Heart left ventricle (tissue), 16 donors: ENCODE measurements at regions not wholly inside any gene's neighbourhood (a gene's known extent, or its start where the extent isn't known, plus 50 kb on each side); places are given as distances from the start of the nearest gene placed in this dataset.

Experiments used
- ATAC-seq, 4 donors: fragments of 200-7000 bp; cut with Tn5 transposase; one replicate each; pipeline ENCODE4 v1.9.1; 2020 to 2022; ENCODE audit warnings: moderate library complexity in 4 of 4, mild to moderate bottlenecking in 3 of 4, moderate number of reproducible peaks in 1 of 4
- DNase-seq, 5 donors: peaks; one replicate each; pipeline ENCODE4 v3.0.0-alpha.2; 2020
- H3K27ac ChIP-seq, 12 donors: fragments of 200-600 bp; sonication (generic) in 4 of 12; one replicate each; pipeline versions ENCODE4 v1.5.0 to v1.8.0; 2016 to 2022; ENCODE audit warnings: mild to moderate bottlenecking in 2 of 12
- H3K27me3 ChIP-seq, 9 donors: fragments of 200-600 bp; sonication (generic) in 2 of 9; one replicate each; pipeline versions ENCODE4 v1.5.1 to v1.8.0; 2016 to 2022; ENCODE audit warnings: mild to moderate bottlenecking in 3 of 9
- H3K36me3 ChIP-seq, 9 donors: fragments of 200-600 bp; sonication (generic) in 2 of 9; one replicate each; pipeline versions ENCODE4 v1.5.0 to v1.8.0; 2018 to 2022; ENCODE audit warnings: mild to moderate bottlenecking in 2 of 9
- H3K4me1 ChIP-seq, 12 donors: fragments of 200-600 bp; sonication (generic) in 4 of 12; one replicate each; pipeline versions ENCODE4 v1.5.0 to v1.8.0; 2016 to 2022; ENCODE audit warnings: mild to moderate bottlenecking in 3 of 12
- H3K4me3 ChIP-seq, 12 donors: fragments of 200-600 bp; sonication (generic) in 4 of 12; one replicate each; pipeline versions ENCODE4 v1.5.0 to v1.8.0; 2017 to 2022; ENCODE audit warnings: mild to moderate bottlenecking in 9 of 12, moderate library complexity in 4 of 12
- H3K9me3 ChIP-seq, 12 donors: fragments of 200-600 bp; sonication (generic) in 4 of 12; one replicate each; pipeline versions ENCODE4 v1.5.0 to v1.8.0; 2016 to 2022; ENCODE audit warnings: mild to moderate bottlenecking in 1 of 12
- CTCF ChIP-seq, 12 donors: fragments of 200-600 bp; sonication (generic) in 4 of 12; IDR thresholded peaks; one replicate each; pipeline versions ENCODE4 v1.5.0 to v1.8.0; 2018 to 2022; ENCODE audit warnings: antibody characterized with exemption in 12 of 12, mild to moderate bottlenecking in 5 of 12
- POLR2A ChIP-seq, 2 donors: fragments of 450-650 bp; IDR thresholded peaks; one replicate each; pipeline ENCODE4 v1.6.1; 2017; ENCODE audit warnings: antibody characterized with exemption in 2 of 2, mild to moderate bottlenecking in 2 of 2, moderate library complexity in 2 of 2
- WGBS, 4 donors: extraction: QIAGEN DNeasy Blood & Tissue Kit in 2 of 4; methylation state at CpG; one replicate each; pipeline versions ENCODE4 v1.1.5 to v1.1.7; 2013 to 2018; 5-methylcytosine and 5-hydroxymethylcytosine counted together
- intact Hi-C, 10 donors: fragments of 100-400 bp; cut with DNase I; formaldehyde crosslinking; loops; one replicate each; pipeline versions ENCODE4 v1.11.1 to v1.14.2; 2022
- donor health status: ischemic (EF 13 %, LVEDD 7.1; RV severe dilation, severe dysfunction).
- donor health status: healthy with polysubstance abuse.
- donor health status: DM: no; HTN: yes; CAD: no.
- donor health status: DM: no; HTN: no; CAD: no.
- donor health status: ischemic (EF 25% LVEDD 6.9; RV normal size, moderate dysfunction).
- donor health status: ischemic (EF 25% LVEDD 5.7; RV mildly dilated, moderate dysfunction).
- donor health status: healthy.
- donor health status: DM: yes; HTN: yes; CAD: no.
- donor health status: ischemic (EF 35%, LVEDD 5.7; RV mildly dilated, moderate dysfunction).
- donor health status: nonischemic (EF 11% LVEDD 7.7; RV severe dilation, severe dysfunction).
- donor health status: DM: yes; HTN: yes; CAD: no.
- donor health status: PGD.
- donor health status: ischemic (EF 29% LVEDD 5.4; RV normal size, mild dysfunction).
- donor health status: nonischemic (EF 23%, LVEDD 6.1; RV moderate dilation, normal function).

DNA sequence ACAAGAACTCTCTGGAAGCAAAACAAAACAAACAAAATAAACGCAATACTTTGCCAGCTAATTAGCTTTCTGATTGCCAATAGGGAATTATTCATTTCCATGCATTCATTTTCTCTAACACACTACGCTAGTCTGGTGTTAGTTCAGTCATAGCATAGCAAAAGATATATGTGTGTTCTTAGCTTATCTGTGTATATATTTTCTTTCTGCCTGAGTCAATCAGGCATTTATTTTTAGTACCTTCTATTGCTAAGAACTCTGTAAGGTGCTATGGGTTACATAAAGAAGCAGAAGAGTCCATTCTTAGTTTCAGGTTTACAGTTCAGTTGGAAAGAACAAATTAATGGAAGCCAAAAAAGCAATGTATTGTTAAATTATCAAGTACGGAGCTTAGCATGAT is 490.9 kb downstream of the KLF5 start:
- 44 to 67% (median 51%) methylated on average over 3 of the region's 3 CpGs for WGBS, 4 donors
- no peaks in the 10 kb centered on the region for H3K27me3 ChIP-seq
- no peaks in the 10 kb centered on the region for H3K36me3 ChIP-seq
- H3K9me3 ChIP-seq, result peaks cover 0 to 10% (median 0%) of the 10 kb centered on the region in 12 donors
- H3K4me1 ChIP-seq, result no peaks in the 10 kb centered on the region
- TF ChIP-seq CTCF (IDR thresholded peaks at IDR 0.05) (no peak), POLR2A (IDR thresholded peaks at IDR 0.05) (no peak)
- H3K27ac ChIP-seq, result no peak overlapping the region
- intact Hi-C loops, result loop anchor here in 1 of 10 donors (2.0 kb wide), 1 partner anchor 43 kb away; no protein-coding TSS in a partner anchor
- no peak overlapping the region for H3K4me3 ChIP-seq
- ATAC-seq (no peak), DNase-seq (no peak)

GRCh38 chr13:73548449-73548848 is 489.6 kb downstream of the KLF5 start:
- ATAC-seq (no peak), DNase-seq (no peak)
- intact Hi-C loops, result loop anchor here in 1 of 10 donors (2.0 kb wide), 1 partner anchor 42 kb away; no protein-coding TSS in a partner anchor
- TF ChIP-seq CTCF (IDR thresholded peaks at IDR 0.05) (no peak), POLR2A (IDR thresholded peaks at IDR 0.05) (no peak)
- H3K9me3 ChIP-seq, result no peaks in the 10 kb centered on the region
- no peaks in the 10 kb centered on the region for H3K27me3 ChIP-seq
- H3K4me1 ChIP-seq, result no peaks in the 10 kb centered on the region
- H3K36me3 ChIP-seq, result no peaks in the 10 kb centered on the region
- no peak overlapping the region for H3K27ac ChIP-seq
- 73 to 85% (median 81%) methylated on average over 2 of the region's 2 CpGs for WGBS, 4 donors
- H3K4me3 ChIP-seq, result no peak overlapping the region

DNA sequence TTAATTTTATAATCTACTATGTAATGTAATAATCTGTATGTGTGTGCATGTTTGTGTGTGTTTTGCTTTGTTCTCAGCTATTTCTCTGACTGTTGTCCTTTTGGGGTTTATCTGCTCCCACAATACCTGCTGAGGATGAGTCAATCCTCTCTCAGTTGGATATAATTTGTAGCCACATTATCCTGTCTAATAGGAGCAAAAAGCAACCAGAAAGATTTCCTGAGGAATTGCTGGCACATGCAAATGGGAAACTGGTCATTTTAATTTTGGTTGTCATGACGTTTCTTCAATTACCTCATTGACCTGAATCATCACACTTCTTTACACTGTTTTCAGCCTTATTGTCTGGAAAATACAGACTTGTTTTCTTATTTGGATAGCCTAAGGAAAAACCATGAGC is 488.4 kb downstream of the KLF5 start:
- TF ChIP-seq CTCF (IDR thresholded peaks at IDR 0.05) (no peak), POLR2A (IDR thresholded peaks at IDR 0.05) (no peak)
- DNase-seq (no peak), ATAC-seq (no peak)
- no peaks in the 10 kb centered on the region for H3K27me3 ChIP-seq
- WGBS, 4 donors, result 53 to 65% (median 56%) methylated on average over 1 of the region's 1 CpG
- no peak overlapping the region for H3K4me3 ChIP-seq
- intact Hi-C loops, result no loop called here
- H3K4me1 ChIP-seq, result no peaks in the 10 kb centered on the region
- H3K27ac ChIP-seq, result no peak overlapping the region
- H3K9me3 ChIP-seq, result no peaks in the 10 kb centered on the region
- H3K36me3 ChIP-seq, result no peaks in the 10 kb centered on the region

GRCh38 chr13:73544175-73544574 is 485.4 kb downstream of the KLF5 start:
- WGBS, 4 donors, result 73 to 93% (median 83%) methylated on average over 1 of the region's 1 CpG
- no peaks in the 10 kb centered on the region for H3K9me3 ChIP-seq
- H3K36me3 ChIP-seq, result no peaks in the 10 kb centered on the region
- no peaks in the 10 kb centered on the region for H3K27me3 ChIP-seq
- no peak for TF ChIP-seq POLR2A (IDR thresholded peaks at IDR 0.05)
- TF ChIP-seq CTCF (IDR thresholded peaks at IDR 0.05), result no peak
- intact Hi-C loops, result no loop called here
- H3K4me3 ChIP-seq, result no peak overlapping the region
- DNase-seq, result no peak
- ATAC-seq, result no peak
- no peak overlapping the region for H3K27ac ChIP-seq
- H3K4me1 ChIP-seq, result no peaks in the 10 kb centered on the region
